Left lung (tissue), 4 donors: ENCODE measurements at regions not wholly inside any gene's neighbourhood (a gene's known extent, or its start where the extent isn't known, plus 50 kb on each side); places are given as distances from the start of the nearest gene placed in this dataset.

ENCODE experiments used
- ATAC-seq: fragments of 200-7000 bp; cut with Tn5 transposase; one replicate; pipeline ENCODE4 v1.9.1; 2020; ENCODE audit warnings: moderate library complexity
- DNase-seq, 4 donors: peaks; one replicate each; pipeline ENCODE4 v3.0.0-alpha.2; 2013 to 2020
- H3K27ac ChIP-seq, 2 donors: fragments of 200-600 bp; sonication (generic) in 1 of 2; one replicate each; pipeline versions ENCODE4 v1.5.0 to v1.8.0; 2020 to 2021
- H3K27me3 ChIP-seq, 2 donors: fragments of 200-600 bp; sonication (generic) in 1 of 2; one replicate each; pipeline versions ENCODE4 v1.5.0 to v1.8.0; 2020 to 2021
- H3K36me3 ChIP-seq, 2 donors: fragments of 200-600 bp; sonication (generic) in 1 of 2; one replicate each; pipeline versions ENCODE4 v1.5.0 to v1.8.0; 2020 to 2021
- H3K4me1 ChIP-seq, 2 donors: fragments of 200-600 bp; one replicate each; pipeline ENCODE4 v1.8.0; 2021
- H3K4me3 ChIP-seq, 2 donors: fragments of 200-600 bp; sonication (generic) in 1 of 2; one replicate each; pipeline versions ENCODE4 v1.5.0 to v1.8.0; 2020 to 2021; ENCODE audit warnings: mild to moderate bottlenecking in 1 of 2
- H3K9me3 ChIP-seq, 2 donors: fragments of 200-600 bp; sonication (generic) in 1 of 2; one replicate each; pipeline versions ENCODE4 v1.5.0 to v1.8.0; 2020 to 2021
- CTCF ChIP-seq, 2 donors: fragments of 200-600 bp; sonication (generic) in 1 of 2; IDR thresholded peaks; one replicate each; pipeline versions ENCODE4 v1.5.0 to v1.8.0; 2021; ENCODE audit warnings: antibody characterized with exemption in 2 of 2
- intact Hi-C, 2 donors: fragments of 100-400 bp; cut with DNase I; formaldehyde crosslinking; loops; one replicate each; pipeline versions ENCODE4 v1.11.2 to v1.14.2; 2022
- donor health status: DM: no; HTN: yes; CAD: no.
- donor health status: DM: no; HTN: no; CAD: no.

- H3K9me3 ChIP-seq: no peaks in the 10 kb centered on the region
These were observed 206.5 kb upstream of the OPRM1 start for GRCh38 chr6:153832543-153832942.

GRCh38 chr6:153831350-153832078 lies 207.5 kb upstream of the OPRM1 start:
- intact Hi-C loops: no loop called here
- ATAC-seq: no peak
- TF ChIP-seq CTCF (IDR thresholded peaks at IDR 0.05): no peak

More at GRCh38 chr6:153832543-153832942, 206.5 kb upstream of the OPRM1 start:
- intact Hi-C loops: no loop called here
- H3K4me1 ChIP-seq: no peaks in the 10 kb centered on the region
- no peak for TF ChIP-seq CTCF (IDR thresholded peaks at IDR 0.05)
- no peaks in the 10 kb centered on the region for H3K36me3 ChIP-seq
- H3K27me3 ChIP-seq: no peaks in the 10 kb centered on the region
- no peak overlapping the region for H3K27ac ChIP-seq
- no peak for ATAC-seq
- H3K4me3 ChIP-seq: no peak overlapping the region
- DNase-seq: no peak

GRCh38 chr6:153817173-153817572 lies 221.9 kb upstream of the OPRM1 start:
- DNase-seq: no peak
- H3K27me3 ChIP-seq: no peaks in the 10 kb centered on the region
- no peak overlapping the region for H3K27ac ChIP-seq
- no peak for ATAC-seq
- intact Hi-C loops: no loop called here
- H3K4me1 ChIP-seq: no peaks in the 10 kb centered on the region
- H3K9me3 ChIP-seq: peaks cover 0 to 17% of the 10 kb centered on the region in 2 donors
- H3K36me3 ChIP-seq: no peaks in the 10 kb centered on the region
- H3K4me3 ChIP-seq: no peak overlapping the region
- no peak for TF ChIP-seq CTCF (IDR thresholded peaks at IDR 0.05)

More at GRCh38 chr6:153831350-153832078, 207.5 kb upstream of the OPRM1 start:
- no peak for DNase-seq
- Histone ChIP-seq H3K9me3 (no peaks in the 10 kb centered on the region), H3K27ac (no peak overlapping the region), H3K36me3 (no peaks in the 10 kb centered on the region), H3K4me1 (no peaks in the 10 kb centered on the region), H3K4me3 (no peak overlapping the region), H3K27me3 (no peaks in the 10 kb centered on the region)

GRCh38 chr6:153816366-153816765 lies 222.7 kb upstream of the OPRM1 start:
- intact Hi-C loops: no loop called here
- H3K36me3 ChIP-seq: no peaks in the 10 kb centered on the region

GRCh38 chr6:153814136-153814535 lies 224.9 kb upstream of the OPRM1 start:
- H3K4me3 ChIP-seq: no peak overlapping the region
- intact Hi-C loops: no loop called here
- ATAC-seq (no peak), DNase-seq (no peak)
- H3K9me3 ChIP-seq: peaks cover 0 to 17% of the 10 kb centered on the region in 2 donors
- no peak for TF ChIP-seq CTCF (IDR thresholded peaks at IDR 0.05)
- no peaks in the 10 kb centered on the region for H3K36me3 ChIP-seq
- H3K27me3 ChIP-seq: no peaks in the 10 kb centered on the region
- no peaks in the 10 kb centered on the region for H3K4me1 ChIP-seq
- H3K27ac ChIP-seq: no peak overlapping the region

More at GRCh38 chr6:153816366-153816765, 222.7 kb upstream of the OPRM1 start:
- no peak overlapping the region for H3K27ac ChIP-seq
- H3K27me3 ChIP-seq: no peaks in the 10 kb centered on the region
- ATAC-seq (no peak), DNase-seq (no peak)
- H3K4me1 ChIP-seq: no peaks in the 10 kb centered on the region
- peaks cover 0 to 17% of the 10 kb centered on the region in 2 donors for H3K9me3 ChIP-seq
- TF ChIP-seq CTCF (IDR thresholded peaks at IDR 0.05): no peak
- no peak overlapping the region for H3K4me3 ChIP-seq
